ENCODE measurements at regions not wholly inside any gene's neighbourhood (a gene's known extent, or its start where the extent isn't known, plus 50 kb on each side); places are given as distances from the start of the nearest gene placed in this dataset.

DNA sequence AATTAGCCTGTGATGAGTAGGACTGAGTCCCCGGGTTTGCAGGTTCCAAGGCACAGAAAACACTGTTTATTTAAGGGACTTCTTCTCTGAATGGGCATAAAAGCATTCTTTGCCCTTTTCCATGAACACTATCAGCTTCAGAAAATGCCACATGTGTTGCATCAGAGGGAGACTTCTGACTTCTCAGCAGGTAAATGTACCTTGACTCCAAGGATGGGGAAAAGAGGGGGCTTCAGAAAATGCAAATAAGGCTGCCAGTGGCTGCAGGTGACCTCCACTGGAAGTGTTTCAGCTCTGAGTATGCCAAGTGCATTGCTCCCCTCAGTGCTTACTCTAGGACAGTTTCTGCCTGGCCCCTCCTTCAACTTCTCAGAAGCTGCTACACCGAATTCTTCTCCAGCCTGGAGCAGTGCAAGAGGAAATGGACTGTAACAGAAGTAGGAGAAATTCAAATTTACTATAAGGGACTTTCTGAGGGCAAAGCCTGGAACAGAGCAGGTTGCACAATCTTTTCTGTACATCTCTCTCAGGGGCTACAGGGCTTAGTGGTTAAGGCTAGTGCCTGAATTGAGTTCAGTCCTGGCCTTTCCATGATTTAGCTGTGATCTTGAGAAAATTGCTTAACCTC, 233.2 kb downstream of the PTTG2 start:
- TF ChIP-seq, protein P1, sequence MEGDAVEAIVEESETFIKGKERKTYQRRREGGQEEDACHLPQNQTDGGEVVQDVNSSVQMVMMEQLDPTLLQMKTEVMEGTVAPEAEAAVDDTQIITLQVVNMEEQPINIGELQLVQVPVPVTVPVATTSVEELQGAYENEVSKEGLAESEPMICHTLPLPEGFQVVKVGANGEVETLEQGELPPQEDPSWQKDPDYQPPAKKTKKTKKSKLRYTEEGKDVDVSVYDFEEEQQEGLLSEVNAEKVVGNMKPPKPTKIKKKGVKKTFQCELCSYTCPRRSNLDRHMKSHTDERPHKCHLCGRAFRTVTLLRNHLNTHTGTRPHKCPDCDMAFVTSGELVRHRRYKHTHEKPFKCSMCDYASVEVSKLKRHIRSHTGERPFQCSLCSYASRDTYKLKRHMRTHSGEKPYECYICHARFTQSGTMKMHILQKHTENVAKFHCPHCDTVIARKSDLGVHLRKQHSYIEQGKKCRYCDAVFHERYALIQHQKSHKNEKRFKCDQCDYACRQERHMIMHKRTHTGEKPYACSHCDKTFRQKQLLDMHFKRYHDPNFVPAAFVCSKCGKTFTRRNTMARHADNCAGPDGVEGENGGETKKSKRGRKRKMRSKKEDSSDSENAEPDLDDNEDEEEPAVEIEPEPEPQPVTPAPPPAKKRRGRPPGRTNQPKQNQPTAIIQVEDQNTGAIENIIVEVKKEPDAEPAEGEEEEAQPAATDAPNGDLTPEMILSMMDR (IDR thresholded peaks at IDR 0.05), result peak in 1 of 6 experiments; percentile 0
- no peak for TF ChIP-seq POLR2A (IDR thresholded peaks at IDR 0.05)
